Left ventricle myocardium inferior (tissue), 1 donor: ENCODE measurements at regions not wholly inside any gene's neighbourhood (a gene's known extent, or its start where the extent isn't known, plus 50 kb on each side); places are given as distances from the start of the nearest gene placed in this dataset.

Source experiments
- DNase-seq: peaks from one replicate; pipeline ENCODE4 v3.0.0-alpha.2; 2020
- H3K27ac ChIP-seq: fragments of 200-600 bp; replicated peaks from 2 replicates; pipeline ENCODE4 v1.8.0; 2021
- H3K27me3 ChIP-seq: fragments of 200-600 bp; 2 replicates; pipeline ENCODE4 v1.8.0; 2021; ENCODE audit warnings: low read depth
- H3K36me3 ChIP-seq: fragments of 200-600 bp; 2 replicates; pipeline ENCODE4 v1.8.0; 2021
- H3K4me1 ChIP-seq: fragments of 200-600 bp; 2 replicates; pipeline ENCODE4 v1.8.0; 2021
- H3K4me3 ChIP-seq: fragments of 200-600 bp; 2 replicates; pipeline ENCODE4 v1.8.0; 2021; ENCODE audit warnings: mild to moderate bottlenecking, moderate library complexity
- H3K9me3 ChIP-seq: fragments of 200-600 bp; replicated peaks from 2 replicates; pipeline ENCODE4 v1.8.0; 2021
- CTCF ChIP-seq: fragments of 200-600 bp; IDR thresholded peaks from 2 replicates; pipeline ENCODE4 v1.8.0; 2021; ENCODE audit warnings: antibody characterized with exemption, mild to moderate bottlenecking, borderline replicate concordance
- intact Hi-C: fragments of 100-400 bp; cut with micrococcal nuclease; formaldehyde crosslinking; loops from one replicate; pipeline ENCODE4 v1.11.0; 2022
- donor health status: DM: no; HTN: yes; CAD: no; lungs with severe emphysema.

GRCh38 chr7:24521917-24522623 is 51.2 kb upstream of the PALS2 start:
- H3K4me3 ChIP-seq = no peak overlapping the region
- intact Hi-C loops = no loop called here
- no peak overlapping the region for H3K27ac ChIP-seq
- H3K36me3 ChIP-seq = no peaks in the 10 kb centered on the region
- DNase-seq = no peak
- no peak for TF ChIP-seq CTCF
- no peaks in the 10 kb centered on the region for H3K9me3 ChIP-seq
- H3K4me1 ChIP-seq = no peaks in the 10 kb centered on the region
- peaks cover 18% of the 10 kb centered on the region for H3K27me3 ChIP-seq
